Endothelial cell of umbilical vein (primary cell): ENCODE measurements at regions not wholly inside any gene's neighbourhood (a gene's known extent, or its start where the extent isn't known, plus 50 kb on each side); places are given as distances from the start of the nearest gene placed in this dataset.

Source experiments
- CTCF ChIP-seq, 2 donors: IDR thresholded peaks; 1 replicate in 1 of 2; 2 replicates in 1 of 2; pipeline ENCODE4 v1.5.1; 2011; ENCODE audit warnings: low read length in 2 of 2, mild to moderate bottlenecking in 2 of 2, moderate library complexity in 2 of 2, control low read depth in 1 of 2, inconsistent platforms in 1 of 2, low read depth in 1 of 2; ENCODE audit not compliant: insufficient read depth in 1 of 2; ENCODE audit errors: extremely low read depth in 1 of 2
- JUN ChIP-seq: IDR thresholded peaks from 2 replicates; pipeline ENCODE4 v1.6.1; 2011; ENCODE audit warnings: borderline replicate concordance, low read depth; ENCODE audit not compliant: insufficient read length, insufficient read depth
- MAX ChIP-seq: IDR thresholded peaks from 2 replicates; pipeline ENCODE4 v1.6.1; 2011; ENCODE audit not compliant: insufficient read depth, insufficient read length
- MYC ChIP-seq: IDR thresholded peaks from one replicate; pipeline ENCODE4 v1.6.1; 2011; ENCODE audit warnings: mild to moderate bottlenecking, low read depth, low read length
- POLR2A ChIP-seq: IDR thresholded peaks from 2 replicates; pipeline ENCODE4 v1.6.1; 2012; ENCODE audit warnings: low read depth, mild to moderate bottlenecking, control low read depth, low read length

- TF ChIP-seq CTCF (IDR thresholded peaks at IDR 0.05; ENCODE audit: extremely low read depth in 1 of 2, insufficient read depth in 1 of 2, low read depth in 1 of 2, low read length in 2 of 2), result no peak
- TF ChIP-seq POLR2A, result no peak
- no peak for TF ChIP-seq MYC
- TF ChIP-seq JUN, result no peak
- TF ChIP-seq MAX, result no peak
These were observed 91.1 kb upstream of the HIVEP1 start for GRCh38 chr6:11921017-11921438.
